ENCODE measurements at regions not wholly inside any gene's neighbourhood (a gene's known extent, or its start where the extent isn't known, plus 50 kb on each side); places are given as distances from the start of the nearest gene placed in this dataset.

GRCh38 chr5:82925061-82925411 is 152.2 kb downstream of the TMEM167A start:
- no peaks in the 10 kb centered on the region for H3K36me3 ChIP-seq

GRCh38 chr5:82924226-82925060 is 152.8 kb downstream of the TMEM167A start:
- no peak overlapping the region for H3K4me3 ChIP-seq
- no peaks in the 10 kb centered on the region for H3K4me1 ChIP-seq
- H3K27ac ChIP-seq: no peak overlapping the region
- TF ChIP-seq, protein P1, sequence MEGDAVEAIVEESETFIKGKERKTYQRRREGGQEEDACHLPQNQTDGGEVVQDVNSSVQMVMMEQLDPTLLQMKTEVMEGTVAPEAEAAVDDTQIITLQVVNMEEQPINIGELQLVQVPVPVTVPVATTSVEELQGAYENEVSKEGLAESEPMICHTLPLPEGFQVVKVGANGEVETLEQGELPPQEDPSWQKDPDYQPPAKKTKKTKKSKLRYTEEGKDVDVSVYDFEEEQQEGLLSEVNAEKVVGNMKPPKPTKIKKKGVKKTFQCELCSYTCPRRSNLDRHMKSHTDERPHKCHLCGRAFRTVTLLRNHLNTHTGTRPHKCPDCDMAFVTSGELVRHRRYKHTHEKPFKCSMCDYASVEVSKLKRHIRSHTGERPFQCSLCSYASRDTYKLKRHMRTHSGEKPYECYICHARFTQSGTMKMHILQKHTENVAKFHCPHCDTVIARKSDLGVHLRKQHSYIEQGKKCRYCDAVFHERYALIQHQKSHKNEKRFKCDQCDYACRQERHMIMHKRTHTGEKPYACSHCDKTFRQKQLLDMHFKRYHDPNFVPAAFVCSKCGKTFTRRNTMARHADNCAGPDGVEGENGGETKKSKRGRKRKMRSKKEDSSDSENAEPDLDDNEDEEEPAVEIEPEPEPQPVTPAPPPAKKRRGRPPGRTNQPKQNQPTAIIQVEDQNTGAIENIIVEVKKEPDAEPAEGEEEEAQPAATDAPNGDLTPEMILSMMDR (IDR thresholded peaks at IDR 0.05): no peak
- TF ChIP-seq POLR2A (IDR thresholded peaks at IDR 0.05): no peak
- TF ChIP-seq POLR2AphosphoS5 (IDR thresholded peaks at IDR 0.05): no peak
- intact Hi-C loops (cut with DNase I; ENCODE audit: low total_unique reads): no loop called here
- no peaks in the 10 kb centered on the region for H3K36me3 ChIP-seq
- H3K9me3 ChIP-seq: no peaks in the 10 kb centered on the region
- DNase-seq (ENCODE audit: low spot score in 2 of 2): no peak
- H3K27me3 ChIP-seq: no peaks in the 10 kb centered on the region

More at GRCh38 chr5:82925061-82925411, 152.2 kb downstream of the TMEM167A start:
- Histone ChIP-seq H3K9me3 (no peaks in the 10 kb centered on the region), H3K27me3 (no peaks in the 10 kb centered on the region), H3K4me3 (no peak overlapping the region), H3K4me1 (no peaks in the 10 kb centered on the region), H3K27ac (no peak overlapping the region)
- TF ChIP-seq POLR2A (IDR thresholded peaks at IDR 0.05) (no peak), POLR2AphosphoS5 (IDR thresholded peaks at IDR 0.05) (no peak)
- TF ChIP-seq, protein P1 (IDR thresholded peaks at IDR 0.05): no peak
- no peak for DNase-seq (ENCODE audit: low spot score in 2 of 2)
- intact Hi-C loops (cut with DNase I; ENCODE audit: low total_unique reads): no loop called here

GRCh38 chr5:82922086-82922734 is 155.0 kb downstream of the TMEM167A start:
- Histone ChIP-seq H3K27ac (no peak overlapping the region), H3K9me3 (no peaks in the 10 kb centered on the region), H3K36me3 (no peaks in the 10 kb centered on the region), H3K27me3 (no peaks in the 10 kb centered on the region), H3K4me1 (no peaks in the 10 kb centered on the region), H3K4me3 (no peak overlapping the region)
- TF ChIP-seq, protein P1 (IDR thresholded peaks at IDR 0.05): no peak
- TF ChIP-seq POLR2A (IDR thresholded peaks at IDR 0.05) (no peak), POLR2AphosphoS5 (IDR thresholded peaks at IDR 0.05) (no peak)
- no peak for DNase-seq (ENCODE audit: low spot score in 2 of 2)
- intact Hi-C loops (cut with DNase I; ENCODE audit: low total_unique reads): no loop called here

GRCh38 chr5:82918311-82919031 is 158.7 kb downstream of the TMEM167A start:
- no peaks in the 10 kb centered on the region for H3K36me3 ChIP-seq
- H3K4me3 ChIP-seq: no peak overlapping the region
- no peak for DNase-seq (ENCODE audit: low spot score in 2 of 2)
- intact Hi-C loops (cut with DNase I; ENCODE audit: low total_unique reads): loop anchor here (10.0 kb wide), 1 partner anchor 364 kb away; no protein-coding TSS in a partner anchor
- no peaks in the 10 kb centered on the region for H3K4me1 ChIP-seq
- no peaks in the 10 kb centered on the region for H3K27me3 ChIP-seq
- TF ChIP-seq, protein P1 (IDR thresholded peaks at IDR 0.05): no peak
- TF ChIP-seq POLR2AphosphoS5 (IDR thresholded peaks at IDR 0.05) (no peak), POLR2A (IDR thresholded peaks at IDR 0.05) (no peak)
- H3K27ac ChIP-seq: no peak overlapping the region
- peaks cover 0 to 14% of the 10 kb centered on the region in 2 donors for H3K9me3 ChIP-seq
